Type B pancreatic cell (in vitro differentiated cells): ENCODE measurements at regions not wholly inside any gene's neighbourhood (a gene's known extent, or its start where the extent isn't known, plus 50 kb on each side); places are given as distances from the start of the nearest gene placed in this dataset.
"Not testable (repeated sequence)": the region's sequence is repeated elsewhere in the genome, so short reads cannot be mapped to it uniquely, and the experiment has no call there.

Experiments
- DNase-seq: peaks from one replicate; pipeline ENCODE4 v3.0.0; 2021; ENCODE audit warnings: mixed read lengths; ENCODE audit not compliant: unreplicated experiment; ENCODE audit errors: extremely low spot score
- H3K27ac Mint-ChIP-seq: 2 replicates; pipeline ENCODE4 v1.8.0; 2021; ENCODE audit warnings: mild to moderate bottlenecking, mixed read lengths
- H3K27me3 Mint-ChIP-seq: 2 replicates; pipeline ENCODE4 v1.8.0; 2021; ENCODE audit warnings: mixed read lengths
- H3K36me3 Mint-ChIP-seq: 2 replicates; pipeline ENCODE4 v1.8.0; 2021; ENCODE audit warnings: mixed read lengths
- H3K4me1 Mint-ChIP-seq: one replicate; pipeline ENCODE4 v1.8.0; 2021; ENCODE audit warnings: mixed read lengths; ENCODE audit not compliant: unreplicated experiment
- H3K4me3 Mint-ChIP-seq: 2 replicates; pipeline ENCODE4 v1.8.0; 2021; ENCODE audit warnings: mild to moderate bottlenecking, mixed read lengths
- H3K9me3 Mint-ChIP-seq: 2 replicates; pipeline ENCODE4 v1.8.0; 2021; ENCODE audit warnings: mixed read lengths
- CTCF ChIP-seq: fragments of 200-600 bp; sonication (generic); conservative IDR thresholded peaks from 2 replicates; pipeline ENCODE4 v1.5.0; 2021; ENCODE audit warnings: antibody characterized with exemption, mild to moderate bottlenecking

- Mint-ChIP-seq H3K27ac (no peak overlapping the region), H3K4me1 (no peaks in the 10 kb centered on the region), H3K36me3 (no peaks in the 10 kb centered on the region), H3K4me3 (no peak overlapping the region), H3K27me3 (peaks cover 13% of the 10 kb centered on the region), H3K9me3 (no peaks in the 10 kb centered on the region)
- DNase-seq, result no peak
- no peak for TF ChIP-seq CTCF
These were observed 154.1 kb upstream of the POGK start for GRCh38 chr1:166685200-166685599.

GRCh38 chr1:166685891-166686290 is 153.4 kb upstream of the POGK start:
- not testable (repeated sequence) for H3K27ac Mint-ChIP-seq, H3K9me3 Mint-ChIP-seq, H3K4me3 Mint-ChIP-seq, DNase-seq, H3K36me3 Mint-ChIP-seq, H3K4me1 Mint-ChIP-seq
- H3K27me3 Mint-ChIP-seq, result peaks cover 13% of the 10 kb centered on the region

GRCh38 chr1:166690596-166690995 is 148.7 kb upstream of the POGK start:
- H3K36me3 Mint-ChIP-seq, DNase-seq, H3K27ac Mint-ChIP-seq, H3K4me1 Mint-ChIP-seq, H3K4me3 Mint-ChIP-seq, H3K9me3 Mint-ChIP-seq: not testable (repeated sequence)
- peaks cover 18% of the 10 kb centered on the region for H3K27me3 Mint-ChIP-seq

GRCh38 chr1:166691476-166691875 is 147.8 kb upstream of the POGK start:
- no peak for DNase-seq
- Mint-ChIP-seq H3K4me3 (no peak overlapping the region), H3K4me1 (peaks cover 4% of the 10 kb centered on the region), H3K9me3 (no peaks in the 10 kb centered on the region), H3K27me3 (peaks cover 21% of the 10 kb centered on the region), H3K27ac (no peak overlapping the region), H3K36me3 (no peaks in the 10 kb centered on the region)
- no peak for TF ChIP-seq CTCF

GRCh38 chr1:166692346-166692745 is 146.9 kb upstream of the POGK start:
- no peak for DNase-seq
- Mint-ChIP-seq H3K9me3 (no peaks in the 10 kb centered on the region), H3K4me3 (peak overlapping the region; percentile 35), H3K4me1 (peaks cover 4% of the 10 kb centered on the region), H3K27me3 (peaks cover 21% of the 10 kb centered on the region), H3K36me3 (no peaks in the 10 kb centered on the region), H3K27ac (no peak overlapping the region)
- TF ChIP-seq CTCF, result no peak

- no peak for DNase-seq
- no peaks in the 10 kb centered on the region for H3K9me3 Mint-ChIP-seq
- H3K27me3 Mint-ChIP-seq, result peaks cover 16% of the 10 kb centered on the region
- H3K36me3 Mint-ChIP-seq, result no peaks in the 10 kb centered on the region
- H3K4me3 Mint-ChIP-seq, result no peak overlapping the region
- no peak overlapping the region for H3K27ac Mint-ChIP-seq
- H3K4me1 Mint-ChIP-seq, result peaks cover 4% of the 10 kb centered on the region
- no peak for TF ChIP-seq CTCF
These were observed 146.1 kb upstream of the POGK start for GRCh38 chr1:166693158-166693557.

- no peak for TF ChIP-seq CTCF
- peaks cover 16% of the 10 kb centered on the region for H3K27me3 Mint-ChIP-seq
- H3K4me1 Mint-ChIP-seq, result peaks cover 4% of the 10 kb centered on the region
- H3K4me3 Mint-ChIP-seq, result no peak overlapping the region
- no peaks in the 10 kb centered on the region for H3K9me3 Mint-ChIP-seq
- H3K27ac Mint-ChIP-seq, result no peak overlapping the region
- no peaks in the 10 kb centered on the region for H3K36me3 Mint-ChIP-seq
- DNase-seq, result no peak
These were observed 145.5 kb upstream of the POGK start for GRCh38 chr1:166693673-166694297.
